ENCODE measurements at regions not wholly inside any gene's neighbourhood (a gene's known extent, or its start where the extent isn't known, plus 50 kb on each side); places are given as distances from the start of the nearest gene placed in this dataset.
A peak's percentile ranks its signal among the peaks of the same experiment; 100 is the strongest.

GRCh38 chr11:134819041-134819440, 407.0 kb upstream of the B3GAT1 start:
- no peak overlapping the region for H3K4me3 Mint-ChIP-seq (ENCODE audit: unreplicated experiment)
- H3K27me3 Mint-ChIP-seq (ENCODE audit: low read depth) = peaks cover 35% of the 10 kb centered on the region
- H3K9me3 Mint-ChIP-seq (ENCODE audit: low read depth) = no peaks in the 10 kb centered on the region
- H3K27ac Mint-ChIP-seq (ENCODE audit: unreplicated experiment) = no peak overlapping the region
- TF ChIP-seq CTCF (IDR thresholded peaks at IDR 0.05) = peak; percentile 21
- no peaks in the 10 kb centered on the region for H3K4me1 Mint-ChIP-seq (ENCODE audit: low read depth)
- no peaks in the 10 kb centered on the region for H3K36me3 Mint-ChIP-seq (ENCODE audit: low read depth)
- DNase-seq (ENCODE audit: low spot score) = no peak

GRCh38 chr11:134818516-134818915, 406.5 kb upstream of the B3GAT1 start:
- Mint-ChIP-seq H3K4me3 (ENCODE audit: unreplicated experiment) (no peak overlapping the region), H3K27me3 (ENCODE audit: low read depth) (peaks cover 32% of the 10 kb centered on the region), H3K9me3 (ENCODE audit: low read depth) (no peaks in the 10 kb centered on the region), H3K27ac (ENCODE audit: unreplicated experiment) (no peak overlapping the region), H3K4me1 (ENCODE audit: low read depth) (no peaks in the 10 kb centered on the region), H3K36me3 (ENCODE audit: low read depth) (no peaks in the 10 kb centered on the region)
- DNase-seq (ENCODE audit: low spot score) = no peak
- no peak for TF ChIP-seq CTCF (IDR thresholded peaks at IDR 0.05)

- H3K27me3 Mint-ChIP-seq (ENCODE audit: low read depth) = peaks cover 23% of the 10 kb centered on the region
- TF ChIP-seq CTCF (IDR thresholded peaks at IDR 0.05) = no peak
- no peaks in the 10 kb centered on the region for H3K4me1 Mint-ChIP-seq (ENCODE audit: low read depth)
- H3K9me3 Mint-ChIP-seq (ENCODE audit: low read depth) = no peaks in the 10 kb centered on the region
- no peaks in the 10 kb centered on the region for H3K36me3 Mint-ChIP-seq (ENCODE audit: low read depth)
- no peak overlapping the region for H3K4me3 Mint-ChIP-seq (ENCODE audit: unreplicated experiment)
- no peak overlapping the region for H3K27ac Mint-ChIP-seq (ENCODE audit: unreplicated experiment)
- no peak for DNase-seq (ENCODE audit: low spot score)
Observed at GRCh38 chr11:134815404-134815803, 403.4 kb upstream of the B3GAT1 start.

GRCh38 chr11:134807997-134808396, 396.0 kb upstream of the B3GAT1 start:
- no peaks in the 10 kb centered on the region for H3K9me3 Mint-ChIP-seq (ENCODE audit: low read depth)
- TF ChIP-seq CTCF (IDR thresholded peaks at IDR 0.05) = no peak
- no peak overlapping the region for H3K27ac Mint-ChIP-seq (ENCODE audit: unreplicated experiment)
- no peak overlapping the region for H3K4me3 Mint-ChIP-seq (ENCODE audit: unreplicated experiment)
- DNase-seq (ENCODE audit: low spot score) = no peak
- H3K27me3 Mint-ChIP-seq (ENCODE audit: low read depth) = peaks cover 9% of the 10 kb centered on the region
- H3K4me1 Mint-ChIP-seq (ENCODE audit: low read depth) = no peaks in the 10 kb centered on the region
- no peaks in the 10 kb centered on the region for H3K36me3 Mint-ChIP-seq (ENCODE audit: low read depth)

- Mint-ChIP-seq H3K27me3 (ENCODE audit: low read depth) (peaks cover 36% of the 10 kb centered on the region), H3K36me3 (ENCODE audit: low read depth) (no peaks in the 10 kb centered on the region), H3K4me3 (ENCODE audit: unreplicated experiment) (no peak overlapping the region), H3K27ac (ENCODE audit: unreplicated experiment) (no peak overlapping the region), H3K9me3 (ENCODE audit: low read depth) (no peaks in the 10 kb centered on the region), H3K4me1 (ENCODE audit: low read depth) (peaks cover 20% of the 10 kb centered on the region)
- DNase-seq (ENCODE audit: low spot score) = no peak
- no peak for TF ChIP-seq CTCF (IDR thresholded peaks at IDR 0.05)
Observed at GRCh38 chr11:134802598-134802997, 390.6 kb upstream of the B3GAT1 start.

Data from chondrocyte (in vitro differentiated cells).